Prostate gland (tissue), 2 donors: ENCODE measurements at regions not wholly inside any gene's neighbourhood (a gene's known extent, or its start where the extent isn't known, plus 50 kb on each side); places are given as distances from the start of the nearest gene placed in this dataset.

Source experiments
- CTCF ChIP-seq, 4 experiments: fragments of 200-600 bp in 2 of 4; fragments of 450-650 bp in 2 of 4; sonication (generic) in 2 of 4; IDR thresholded peaks; 1 replicate in 3 of 4; 2 replicates in 1 of 4; pipeline ENCODE4 v1.5.1; 2016 to 2019; ENCODE audit warnings: antibody characterized with exemption in 4 of 4, mild to moderate bottlenecking in 2 of 4, moderate library complexity in 2 of 4
- POLR2A ChIP-seq: fragments of 450-650 bp; IDR thresholded peaks from one replicate; pipeline ENCODE4 v1.6.1; 2016; ENCODE audit warnings: antibody characterized with exemption, mild to moderate bottlenecking
- POLR2AphosphoS5 ChIP-seq: sonication (generic); formaldehyde crosslinking; IDR thresholded peaks from one replicate; pipeline ENCODE4 v1.6.1; 2017; ENCODE audit warnings: antibody characterized with exemption

- TF ChIP-seq CTCF (IDR thresholded peaks at IDR 0.05) (no peak), POLR2A (no peak), POLR2AphosphoS5 (no peak)
Observed at GRCh38 chr2:14723684-14724083, 91.2 kb downstream of the LRATD1 start.
